CD4-positive, alpha-beta T cell treated with Interleukin-4 for 1 hour (primary cell): ENCODE measurements at regions not wholly inside any gene's neighbourhood (a gene's known extent, or its start where the extent isn't known, plus 50 kb on each side); places are given as distances from the start of the nearest gene placed in this dataset.

Experiments
- DNase-seq, 2 donors: peaks; one replicate each; pipeline ENCODE4 v3.0.0-alpha.2; 2020 to 2022

- DNase-seq = no peak
Observed at GRCh38 chr6:169079650-169080049, 174.0 kb downstream of the THBS2 start.

- DNase-seq = no peak
Observed at GRCh38 chr6:169078399-169079145, 175.1 kb downstream of the THBS2 start.

GRCh38 chr6:169075915-169076654 lies 177.6 kb downstream of the THBS2 start:
- no peak for DNase-seq

GRCh38 chr6:169075211-169075914 lies 178.3 kb downstream of the THBS2 start:
- DNase-seq = no peak

- no peak for DNase-seq
Observed at GRCh38 chr6:169074526-169074925, 179.1 kb downstream of the THBS2 start.

DNA sequence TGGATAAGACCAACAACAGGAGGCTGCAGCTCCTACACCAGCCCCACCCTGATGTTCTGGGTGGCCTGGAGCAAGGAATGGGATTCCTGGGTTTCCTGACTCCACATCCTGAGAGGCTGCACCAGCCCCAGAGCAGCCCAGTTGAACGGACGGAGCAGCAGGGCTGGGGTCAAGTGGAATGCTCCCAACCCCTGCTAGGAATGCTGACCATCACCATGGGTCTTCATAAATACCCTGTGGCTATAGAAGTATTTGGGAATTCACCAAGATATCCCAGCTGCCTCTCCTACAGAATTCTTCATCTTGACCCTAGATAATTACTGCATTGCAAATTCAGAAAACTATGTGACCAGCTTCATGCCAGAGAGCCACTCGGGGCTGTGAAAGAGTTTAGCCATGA lies 180.3 kb downstream of the THBS2 start:
- DNase-seq = no peak

DNA sequence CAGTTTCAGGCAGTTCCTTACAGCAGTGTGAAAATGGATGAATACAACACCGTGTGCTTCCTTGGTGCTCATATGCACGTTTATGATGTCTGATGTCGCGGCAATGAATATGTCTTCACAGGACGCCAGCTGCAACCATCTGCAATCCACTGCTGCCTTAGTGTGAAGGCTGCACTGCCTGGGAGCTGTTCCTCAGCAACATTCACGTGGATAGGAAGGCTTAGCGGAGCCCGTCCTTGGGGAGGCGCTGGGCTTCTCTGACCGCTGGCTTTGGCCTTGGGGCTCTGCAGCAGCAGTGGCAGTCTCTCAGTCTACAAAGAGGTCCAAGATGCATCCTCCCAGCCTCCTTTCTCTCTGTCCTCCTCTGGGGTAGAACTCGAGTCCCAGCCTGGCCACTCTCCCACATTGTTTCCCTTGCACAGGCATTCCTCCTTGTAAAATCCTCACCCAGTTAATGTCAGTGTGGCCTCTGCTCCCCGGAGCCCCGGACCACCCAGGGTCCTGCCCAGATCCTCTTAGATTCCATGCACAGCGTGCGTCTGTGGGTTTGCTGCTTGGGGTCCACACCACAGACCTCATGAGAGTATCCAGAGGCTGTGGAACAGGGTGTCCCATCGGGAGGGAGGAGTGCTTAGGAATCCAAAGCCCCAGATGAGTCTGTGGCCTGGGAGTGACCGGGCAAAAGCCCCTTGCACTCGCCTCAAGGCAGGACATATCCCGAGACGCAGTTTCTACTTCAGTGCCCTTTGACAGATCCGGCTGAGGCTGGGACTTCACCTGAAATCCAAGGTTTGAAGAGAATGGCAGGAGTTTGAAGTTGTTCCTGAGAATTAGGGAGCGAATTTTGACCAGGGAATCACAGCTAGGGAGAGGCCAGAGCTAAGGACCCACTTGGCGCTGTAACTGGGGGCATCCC lies 181.3 kb downstream of the THBS2 start:
- DNase-seq = no peak

- no peak for DNase-seq
Observed at GRCh38 chr6:169071394-169071793, 182.3 kb downstream of the THBS2 start.

- DNase-seq = no peak
Observed at GRCh38 chr6:169070506-169071176, 183.0 kb downstream of the THBS2 start.

DNA sequence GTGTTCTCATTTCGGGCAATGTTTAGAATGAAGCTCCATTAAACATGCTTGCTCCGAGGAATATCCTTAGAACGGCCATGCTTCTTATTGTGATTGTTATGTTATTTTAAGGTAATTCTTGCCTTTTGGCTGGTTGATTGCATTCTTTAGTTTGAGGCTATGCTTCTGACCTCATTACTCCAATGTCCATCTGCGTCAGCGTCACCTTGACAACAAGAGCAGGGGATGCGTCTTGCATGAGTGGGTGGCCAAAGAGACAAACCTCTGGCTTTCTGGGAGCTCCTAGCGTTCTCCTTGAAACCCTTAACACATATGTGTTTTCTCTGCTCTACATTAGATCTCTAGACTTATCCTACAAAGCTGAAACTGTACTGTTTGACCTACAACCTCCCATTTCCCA lies 184.3 kb downstream of the THBS2 start:
- DNase-seq = no peak

GRCh38 chr6:169064194-169064593 lies 189.5 kb downstream of the THBS2 start:
- no peak for DNase-seq

GRCh38 chr6:169062272-169062671 lies 191.4 kb downstream of the THBS2 start:
- DNase-seq = no peak

GRCh38 chr6:169058634-169059033 lies 195.0 kb downstream of the THBS2 start:
- no peak for DNase-seq

- no peak for DNase-seq
Observed at GRCh38 chr6:169052462-169052861, 201.2 kb downstream of the THBS2 start.

DNA sequence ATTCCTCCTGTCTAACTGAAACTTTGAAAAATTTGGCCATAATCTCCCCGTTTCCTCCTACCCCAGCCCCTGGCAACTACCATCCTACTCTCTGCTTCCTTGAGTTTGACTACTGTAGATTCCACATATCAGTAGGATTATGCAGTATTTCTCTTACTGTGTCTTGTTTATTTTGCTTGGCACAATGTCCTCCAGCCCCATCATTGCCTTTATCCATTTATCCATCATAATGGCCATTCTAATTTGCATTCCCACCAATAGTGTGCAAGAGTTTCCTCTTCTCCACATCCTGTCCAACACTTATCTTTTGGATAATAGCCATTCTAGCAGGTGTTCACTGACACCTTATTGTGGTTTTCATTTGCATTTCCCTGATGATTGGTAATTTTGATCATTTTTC lies 202.3 kb downstream of the THBS2 start:
- DNase-seq = no peak

GRCh38 chr6:169048865-169049205 lies 204.8 kb downstream of the THBS2 start:
- no peak for DNase-seq

DNA sequence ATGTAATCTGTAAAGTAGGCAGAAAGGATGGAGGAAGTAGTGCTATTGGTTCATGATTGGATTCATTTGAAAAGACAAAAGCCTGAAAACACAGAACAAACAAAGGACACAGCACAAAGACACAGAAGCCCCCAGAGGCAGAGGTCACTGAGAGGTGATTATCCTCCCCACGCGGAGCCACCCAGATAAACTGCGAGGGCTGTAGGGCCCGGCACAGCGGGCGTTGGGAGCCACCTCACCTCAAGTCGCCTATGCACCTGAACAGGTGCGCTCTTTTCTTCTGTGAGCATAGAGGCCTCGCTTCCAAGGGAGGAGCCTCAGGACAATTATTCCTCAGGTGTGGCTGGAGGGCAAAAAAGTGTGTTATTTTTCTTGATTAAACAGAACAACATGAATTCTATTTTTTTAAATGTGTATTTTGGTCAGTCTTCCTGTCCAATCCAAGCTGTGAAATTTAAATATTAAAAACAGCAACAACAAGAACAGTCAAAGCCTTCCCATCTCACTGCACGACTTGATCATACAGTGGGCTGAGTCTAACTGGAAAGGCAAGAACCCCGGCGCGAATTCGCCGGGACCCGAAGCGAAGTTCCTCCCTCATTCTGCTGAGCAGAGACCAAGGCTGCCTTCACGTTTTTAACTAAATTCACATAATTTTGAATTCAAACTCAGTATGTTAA lies 205.3 kb downstream of the THBS2 start:
- no peak for DNase-seq

DNA sequence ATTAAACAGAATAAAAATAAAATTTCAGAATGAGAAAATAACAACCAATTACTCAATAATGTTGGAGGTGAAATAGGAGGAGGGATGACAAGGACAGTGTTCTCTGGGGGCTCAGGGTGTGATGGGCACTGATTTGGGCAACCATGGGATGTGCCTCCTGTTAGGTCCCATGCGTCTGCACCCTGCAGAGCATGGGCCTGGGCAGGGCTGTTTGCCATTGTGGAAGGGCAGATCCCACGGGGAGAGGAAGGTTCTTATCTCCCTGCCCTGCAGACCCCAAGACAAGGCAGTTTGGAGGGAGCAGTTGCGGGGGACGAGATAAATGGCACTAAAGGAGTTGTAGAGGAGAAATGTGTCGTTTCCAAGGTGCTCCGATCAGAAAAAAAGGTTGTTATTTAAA lies 206.3 kb downstream of the THBS2 start:
- DNase-seq = no peak

DNA sequence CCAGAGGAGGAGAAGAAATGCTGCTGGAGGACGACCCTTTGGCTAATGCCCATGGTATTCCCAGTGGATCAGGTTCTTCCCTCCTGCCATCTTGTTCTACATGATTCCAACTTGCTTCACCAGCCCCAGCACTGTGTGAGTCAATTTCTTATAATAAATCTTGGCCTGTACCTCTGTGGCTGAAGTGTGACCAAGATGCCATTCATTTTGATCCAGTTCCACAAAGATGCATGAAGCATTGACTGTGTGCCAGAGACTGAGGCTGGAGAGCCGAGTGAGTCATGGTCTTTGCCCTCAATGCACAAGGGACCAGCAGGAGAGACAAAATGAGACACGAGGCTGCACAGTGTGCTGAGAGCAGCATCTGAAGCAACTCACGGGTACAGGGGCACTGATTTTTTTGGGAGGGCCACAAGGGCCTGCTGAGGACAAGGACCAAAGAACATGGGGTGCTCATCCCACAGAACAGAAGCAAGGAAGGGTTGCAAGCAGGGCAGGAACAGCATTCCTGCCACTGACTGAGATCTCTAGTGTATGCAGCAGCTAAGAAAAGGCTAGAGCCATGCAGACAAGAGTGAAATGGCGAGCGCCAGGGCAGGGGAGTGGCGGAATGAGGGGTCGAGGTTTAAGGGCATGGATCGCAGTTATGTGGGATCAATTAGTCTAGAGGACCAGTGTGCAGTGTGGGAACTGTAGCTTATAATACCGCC lies 207.0 kb downstream of the THBS2 start:
- no peak for DNase-seq

- no peak for DNase-seq
Observed at GRCh38 chr6:169046021-169046420, 207.6 kb downstream of the THBS2 start.

DNA sequence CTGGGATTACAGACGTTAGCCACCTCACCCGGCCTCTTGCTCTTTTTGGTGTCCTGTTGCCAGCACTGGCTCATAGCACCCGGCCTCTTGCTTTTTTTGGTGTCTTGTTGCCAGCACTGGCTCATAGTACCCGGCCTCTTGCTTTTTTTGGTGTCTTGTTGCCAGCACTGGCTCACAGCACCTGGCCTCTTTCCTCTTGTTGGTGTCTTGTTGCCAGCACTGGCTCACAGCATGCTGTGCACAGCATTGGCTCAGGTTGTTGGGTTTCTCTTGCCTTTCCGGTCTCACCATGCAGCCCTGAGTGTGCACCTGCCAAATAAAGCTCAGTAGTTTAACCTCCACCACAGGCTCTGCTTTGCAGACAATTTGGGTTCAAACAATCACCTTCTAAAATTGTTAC lies 208.2 kb downstream of the THBS2 start:
- DNase-seq = no peak
